ENCODE measurements at regions not wholly inside any gene's neighbourhood (a gene's known extent, or its start where the extent isn't known, plus 50 kb on each side); places are given as distances from the start of the nearest gene placed in this dataset.

- peaks cover 0 to 7% (median 0%) of the 10 kb centered on the region in 11 donors for H3K9me3 ChIP-seq
- ATAC-seq (no peak), DNase-seq (no peak)
- WGBS, 2 donors: 70 to 77% methylated on average over 4 of the region's 4 CpGs
- no peak overlapping the region for H3K27ac ChIP-seq
- no peaks in the 10 kb centered on the region for H3K36me3 ChIP-seq
- TF ChIP-seq CTCF (IDR thresholded peaks at IDR 0.05): no peak
- intact Hi-C loops (cut with DNase I): no loop called here
- H3K4me3 ChIP-seq: no peak overlapping the region
- peaks cover 0 to 37% (median 17%) of the 10 kb centered on the region in 7 donors for H3K27me3 ChIP-seq
- H3K4me1 ChIP-seq: peaks cover 0 to 5% (median 1%) of the 10 kb centered on the region in 9 donors
Measured at GRCh38 chr20:22679197-22679596, 94.8 kb upstream of the FOXA2 start.

DNA sequence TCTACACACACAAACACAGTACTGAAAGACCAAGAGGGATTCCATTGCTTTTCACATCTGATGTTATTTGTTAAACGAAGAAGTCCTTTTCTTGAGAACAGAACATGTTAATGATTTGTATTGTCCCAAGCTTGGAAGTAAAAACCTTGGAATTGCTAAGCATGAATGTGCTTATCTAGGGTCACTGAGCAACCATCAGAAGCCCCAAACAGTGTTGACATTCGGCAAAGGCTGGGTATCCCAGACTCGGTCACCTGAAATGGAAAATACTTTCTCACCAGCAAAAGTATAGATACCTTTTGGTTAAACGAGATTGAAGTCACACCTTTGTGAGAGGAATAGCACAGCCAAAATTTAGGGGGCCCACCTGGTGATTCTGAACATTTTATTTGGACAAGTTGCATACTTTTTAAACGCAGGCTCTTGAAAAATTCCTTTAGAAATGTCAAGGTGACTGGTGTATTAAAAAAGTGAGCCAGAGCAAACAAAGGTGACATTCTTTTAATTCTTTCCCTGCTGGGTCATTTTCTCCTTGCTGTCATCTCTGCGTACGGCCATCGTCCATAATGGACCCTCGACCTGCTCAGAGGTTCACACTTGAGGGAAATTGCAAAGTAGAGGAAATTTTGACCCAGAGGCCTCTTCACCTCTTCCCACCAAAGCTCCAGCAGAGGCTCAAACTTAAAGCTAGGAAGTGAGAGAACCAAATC lies 95.8 kb upstream of the FOXA2 start:
- Histone ChIP-seq H3K27ac (no peak overlapping the region), H3K36me3 (no peaks in the 10 kb centered on the region), H3K4me3 (no peak overlapping the region), H3K27me3 (peaks cover 0 to 34% (median 14%) of the 10 kb centered on the region in 7 donors), H3K4me1 (peaks cover 0 to 14% (median 9%) of the 10 kb centered on the region in 9 donors), H3K9me3 (peaks cover 0 to 7% (median 0%) of the 10 kb centered on the region in 11 donors)
- intact Hi-C loops (cut with DNase I): loop anchor here in 3 of 10 donors (5.0 to 10.0 kb wide), 2 partner anchors 228 to 925 kb away; partner anchors contain the start of gene CST9 (in 1 of the 3)
- TF ChIP-seq CTCF (IDR thresholded peaks at IDR 0.05): no peak
- no peak for DNase-seq
- 61 to 63% methylated on average over 9 of the region's 9 CpGs for WGBS, 2 donors
- ATAC-seq: no peak

GRCh38 chr20:22681591-22682248 lies 97.3 kb upstream of the FOXA2 start:
- TF ChIP-seq CTCF (IDR thresholded peaks at IDR 0.05): no peak
- Histone ChIP-seq H3K27ac (no peak overlapping the region), H3K4me1 (peaks cover 0 to 17% (median 11%) of the 10 kb centered on the region in 9 donors), H3K27me3 (peaks cover 0 to 34% (median 14%) of the 10 kb centered on the region in 7 donors), H3K36me3 (no peaks in the 10 kb centered on the region), H3K9me3 (peaks cover 0 to 7% (median 0%) of the 10 kb centered on the region in 11 donors), H3K4me3 (no peak overlapping the region)
- WGBS, 2 donors: 70 to 89% methylated on average over 4 of the region's 4 CpGs
- DNase-seq: no peak
- intact Hi-C loops (cut with DNase I): loop anchor here in 5 of 10 donors (2.0 to 10.0 kb wide), 4 partner anchors 229 to 923 kb away; partner anchors contain the start of gene CST9 (in 1 of the 5)
- ATAC-seq: no peak

DNA sequence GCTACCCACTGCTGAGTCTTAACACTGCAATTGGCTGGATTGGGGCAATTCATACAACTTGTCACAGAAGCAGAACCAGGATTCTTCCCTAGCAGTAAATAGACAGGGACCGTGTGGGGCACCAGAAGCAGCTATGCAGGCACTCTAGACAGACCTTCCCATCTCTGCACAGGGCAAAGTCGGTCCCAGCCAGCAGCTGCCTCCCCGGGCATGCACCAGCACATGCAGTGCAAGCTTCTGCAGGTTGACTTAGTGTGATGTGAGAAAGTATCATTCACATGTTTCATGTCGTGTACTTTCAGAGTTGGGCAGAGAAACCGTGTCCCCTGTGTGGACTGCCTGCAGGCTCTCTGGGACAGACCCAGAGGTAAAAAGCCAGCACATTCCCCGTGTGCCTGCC lies 98.0 kb upstream of the FOXA2 start:
- intact Hi-C loops (cut with DNase I): loop anchor here in 5 of 10 donors (2.0 to 10.0 kb wide), 4 partner anchors 230 to 922 kb away; partner anchors contain the start of gene CST9 (in 1 of the 5)
- Histone ChIP-seq H3K4me3 (no peak overlapping the region), H3K4me1 (peaks cover 0 to 17% (median 11%) of the 10 kb centered on the region in 9 donors), H3K27ac (no peak overlapping the region), H3K36me3 (no peaks in the 10 kb centered on the region), H3K9me3 (peaks cover 0 to 7% (median 0%) of the 10 kb centered on the region in 11 donors), H3K27me3 (peaks cover 0 to 32% (median 14%) of the 10 kb centered on the region in 7 donors)
- DNase-seq (no peak), ATAC-seq (no peak)
- no peak for TF ChIP-seq CTCF (IDR thresholded peaks at IDR 0.05)
- WGBS, 2 donors: 68 to 72% methylated on average over 6 of the region's 6 CpGs
